H1 (cell line): ENCODE measurements at regions not wholly inside any gene's neighbourhood (a gene's known extent, or its start where the extent isn't known, plus 50 kb on each side); places are given as distances from the start of the nearest gene placed in this dataset.

Experiments used
- CTCF ChIA-PET: fragments of 300-600 bp; sonication (Branson Sonifier 250); formaldehyde crosslinking; loops from one replicate; lab custom pipeline; 2021; ENCODE audit not compliant: partially characterized antibody; lab: Charles Lee
- POLR2A ChIA-PET: fragments of 300-600 bp; sonication (Branson Sonifier 250); formaldehyde crosslinking; loops from one replicate; lab custom pipeline; 2021; ENCODE audit warnings: inconsistent platforms; ENCODE audit not compliant: partially characterized antibody; lab: Charles Lee
- DNase-seq, 2 experiments: peaks; one replicate each; pipeline versions ENCODE4 v3.0.0 to v3.0.0-alpha.2; 2010 to 2022; ENCODE audit warnings: low spot score in 2 of 2, low read depth in 1 of 2, mixed read lengths in 1 of 2
- FAIRE-seq: peaks from 2 replicates; lab custom pipeline; 2011; peaks lifted over from hg19 to GRCh38; lab: Jason Lieb, UNC
- H2AFZ ChIP-seq: 2 replicates; pipeline ENCODE4 v1.8.1; 2012; ENCODE audit warnings: low read length, inconsistent platforms
- H2AK5ac ChIP-seq: 2 replicates; pipeline ENCODE4 v1.6.1; 2013; ENCODE audit warnings: low read depth, low read length
- H2BK120ac ChIP-seq: replicated peaks from 2 replicates; pipeline ENCODE3; 2013; ENCODE audit warnings: low read depth, low read length, inconsistent platforms
- H2BK12ac ChIP-seq: 2 replicates; pipeline ENCODE4 v1.6.1; 2013; ENCODE audit warnings: low read depth, low read length
- H2BK15ac ChIP-seq: 2 replicates; pipeline ENCODE4 v1.6.1; 2013; ENCODE audit warnings: low read length
- H2BK20ac ChIP-seq: 2 replicates; pipeline ENCODE4 v1.6.1; 2013; ENCODE audit warnings: low read length
- H2BK5ac ChIP-seq: 2 replicates; pipeline ENCODE4 v1.6.1; 2013; ENCODE audit warnings: low read depth, low read length
- H3K14ac ChIP-seq: 2 replicates; pipeline ENCODE4 v1.6.1; 2013; ENCODE audit warnings: inconsistent platforms; ENCODE audit not compliant: insufficient read length
- H3K18ac ChIP-seq: 2 replicates; pipeline ENCODE4 v1.6.1; 2013; ENCODE audit warnings: low read length; ENCODE audit errors: extremely low read depth
- H3K23ac ChIP-seq: 2 replicates; pipeline ENCODE4 v1.6.1; 2013; ENCODE audit warnings: inconsistent platforms; ENCODE audit not compliant: insufficient read length
- H3K23me2 ChIP-seq: 2 replicates; pipeline ENCODE4 v1.6.1; 2013; ENCODE audit warnings: low read depth, low read length
- H3K27ac ChIP-seq: 2 replicates; pipeline ENCODE4 v1.6.1; 2011; ENCODE audit warnings: low read depth, low read length, inconsistent platforms
- H3K27me3 ChIP-seq, 4 experiments: replicated peaks in 1 of 4; 1 replicate in 1 of 4; 2 replicates in 3 of 4; pipeline versions ENCODE4 v1.6.1 to v1.8.1; 2011 to 2013; ENCODE audit warnings: low read length in 3 of 4, mild to moderate bottlenecking in 3 of 4, inconsistent platforms in 2 of 4, mixed read lengths in 2 of 4, moderate library complexity in 1 of 4; ENCODE audit not compliant: control insufficient read depth in 3 of 4, insufficient read depth in 3 of 4; ENCODE audit errors: extremely low read depth in 1 of 4
- H3K36me3 ChIP-seq, 4 experiments: 2 replicates each; pipeline versions ENCODE4 v1.6.1 to v1.8.1; 2011 to 2013; ENCODE audit warnings: mild to moderate bottlenecking in 4 of 4, low read length in 3 of 4, moderate library complexity in 2 of 4, control low read depth in 1 of 4, inconsistent platforms in 1 of 4; ENCODE audit not compliant: insufficient read depth in 4 of 4, control insufficient read depth in 2 of 4
- H3K4ac ChIP-seq: replicated peaks from 2 replicates; pipeline ENCODE3; 2013; ENCODE audit warnings: low read length, low read depth, mixed read lengths, inconsistent platforms; ENCODE audit not compliant: insufficient read length
- H3K4me1 ChIP-seq, 4 experiments: replicated peaks in 1 of 4; 1 replicate in 1 of 4; 2 replicates in 3 of 4; pipeline versions ENCODE4 v1.6.1 to v1.8.1; 2011 to 2013; ENCODE audit warnings: low read length in 3 of 4, inconsistent platforms in 2 of 4, mixed read lengths in 1 of 4; ENCODE audit not compliant: insufficient read depth in 4 of 4, control insufficient read depth in 3 of 4
- H3K4me2 ChIP-seq, 2 experiments: 2 replicates each; pipeline versions ENCODE4 v1.6.1 to v1.8.1; 2011 to 2013; ENCODE audit warnings: low read depth in 2 of 2, low read length in 2 of 2, control low read depth in 1 of 2, inconsistent platforms in 1 of 2, mild to moderate bottlenecking in 1 of 2; ENCODE audit not compliant: insufficient read depth in 1 of 2
- H3K4me3 ChIP-seq, 4 experiments: fragments of 200-600, 300-600 bp in 1 of 4; sonication (generic), shearing (Covaris generic), sonication (Bioruptor Twin) in 1 of 4; 2 replicates each; pipeline versions ENCODE4 v1.5.1 to v1.8.1; 2011 to 2016; ENCODE audit warnings: low read length in 4 of 4, low read depth in 3 of 4, control low read depth in 2 of 4, inconsistent platforms in 2 of 4, mild to moderate bottlenecking in 2 of 4, mixed read lengths in 1 of 4, moderate library complexity in 1 of 4; ENCODE audit not compliant: insufficient read depth in 2 of 4; ENCODE audit errors: extremely low read depth in 1 of 4
- H3K56ac ChIP-seq: replicated peaks from 2 replicates; pipeline ENCODE3; 2013; ENCODE audit warnings: low read depth, mild to moderate bottlenecking, mixed read lengths, low read length, inconsistent platforms; ENCODE audit not compliant: insufficient read length
- H3K79me1 ChIP-seq: 2 replicates; pipeline ENCODE4 v1.6.1; 2013; ENCODE audit warnings: low read depth, low read length, control low read depth
- H3K79me2 ChIP-seq, 2 experiments: 2 replicates each; pipeline versions ENCODE4 v1.6.1 to v1.8.1; 2012 to 2013; ENCODE audit warnings: low read length in 2 of 2, mild to moderate bottlenecking in 2 of 2, inconsistent platforms in 1 of 2; ENCODE audit not compliant: insufficient read depth in 2 of 2, control insufficient read depth in 1 of 2
- H3K9ac ChIP-seq, 4 experiments: replicated peaks in 1 of 4; 1 replicate in 1 of 4; 2 replicates in 3 of 4; pipeline versions ENCODE4 v1.6.1 to v1.8.1; 2011 to 2013; ENCODE audit warnings: low read depth in 3 of 4, low read length in 3 of 4, control low read depth in 2 of 4, mild to moderate bottlenecking in 2 of 4, moderate library complexity in 2 of 4, inconsistent platforms in 1 of 4; ENCODE audit errors: extremely low read depth in 1 of 4
- H3K9me3 ChIP-seq, 2 experiments: 2 replicates each; pipeline versions ENCODE4 v1.6.1 to v1.8.1; 2012 to 2013; ENCODE audit warnings: mild to moderate bottlenecking in 2 of 2, moderate library complexity in 2 of 2, control low read depth in 1 of 2, inconsistent platforms in 1 of 2, low read depth in 1 of 2, low read length in 1 of 2, mixed read lengths in 1 of 2; ENCODE audit not compliant: insufficient read depth in 2 of 2
- H4K20me1 ChIP-seq, 2 experiments: replicated peaks in 1 of 2; 2 replicates each; pipeline versions ENCODE3 to v1.8.1; 2011 to 2013; ENCODE audit warnings: inconsistent platforms in 2 of 2, low read length in 2 of 2, mild to moderate bottlenecking in 1 of 2; ENCODE audit not compliant: insufficient read depth in 2 of 2, control insufficient read depth in 1 of 2
- H4K5ac ChIP-seq: 2 replicates; pipeline ENCODE4 v1.6.1; 2013; ENCODE audit warnings: low read length, low read depth, mixed read lengths, inconsistent platforms; ENCODE audit not compliant: insufficient read length
- H4K8ac ChIP-seq: 2 replicates; pipeline ENCODE4 v1.8.0; 2013; ENCODE audit warnings: mild to moderate bottlenecking, moderate library complexity, low read length, inconsistent platforms; ENCODE audit not compliant: insufficient read depth; ENCODE audit errors: extremely low read depth
- H4K91ac ChIP-seq: replicated peaks from 2 replicates; pipeline ENCODE3; 2013; ENCODE audit warnings: low read length, mixed read lengths, inconsistent platforms; ENCODE audit not compliant: insufficient read length
- BRCA1 ChIP-seq: IDR thresholded peaks from 2 replicates; pipeline ENCODE4 v1.6.1; 2012; ENCODE audit warnings: low read depth, low read length, improper control_type of control experiment
- CBX5 ChIP-seq: fragments of 300-800, 300-1000 bp; sonication (generic); IDR thresholded peaks from 2 replicates; pipeline ENCODE4 v1.7.1; 2016; ENCODE audit warnings: antibody characterized with exemption, low read length, low read depth
- CHD1 ChIP-seq: IDR thresholded peaks from 2 replicates; pipeline ENCODE4 v1.6.1; 2012; ENCODE audit warnings: low read depth, low read length, improper control_type of control experiment
- EZH2 ChIP-seq: fragments of 200-600 bp; sonication (generic); IDR thresholded peaks from 2 replicates; pipeline ENCODE4 v1.7.1; 2012; ENCODE audit warnings: low read depth, mild to moderate bottlenecking, moderate library complexity, low read length, inconsistent platforms; ENCODE audit not compliant: severe bottlenecking
- JUND ChIP-seq: IDR thresholded peaks from 2 replicates; pipeline ENCODE4 v1.6.1; 2011; ENCODE audit warnings: mild to moderate bottlenecking, improper control_type of control experiment, low read length
- RFX5 ChIP-seq: IDR thresholded peaks from 2 replicates; pipeline ENCODE4 v1.6.1; 2011; ENCODE audit warnings: low read depth, low read length, improper control_type of control experiment, borderline replicate concordance
- RNF2 ChIP-seq: fragments of 200-900, 300-1000 bp; sonication (generic); IDR thresholded peaks from 2 replicates; pipeline ENCODE4 v1.7.1; 2016; ENCODE audit warnings: borderline replicate concordance, low read depth, mild to moderate bottlenecking, antibody characterized with exemption, low read length; ENCODE audit not compliant: poor library complexity, severe bottlenecking; ENCODE audit errors: missing control alignments
- RXRA ChIP-seq: IDR thresholded peaks from 2 replicates; pipeline ENCODE4 v1.6.1; 2011; ENCODE audit warnings: low read depth, mild to moderate bottlenecking, low read length, moderate library complexity; ENCODE audit not compliant: insufficient read depth
- SP2 ChIP-seq: IDR thresholded peaks from 2 replicates; pipeline ENCODE4 v1.6.1; 2012; ENCODE audit warnings: mild to moderate bottlenecking, low read length, inconsistent platforms
- TAF1 ChIP-seq: IDR thresholded peaks from 2 replicates; pipeline ENCODE4 v1.6.1; 2011; ENCODE audit warnings: mild to moderate bottlenecking, low read depth, low read length
- TBP ChIP-seq: IDR thresholded peaks from 2 replicates; pipeline ENCODE4 v1.6.1; 2011; ENCODE audit warnings: low read depth, low read length, improper control_type of control experiment
- USF2 ChIP-seq: IDR thresholded peaks from 2 replicates; pipeline ENCODE4 v1.6.1; 2011; ENCODE audit warnings: low read length, improper control_type of control experiment
- YY1 ChIP-seq: IDR thresholded peaks from 2 replicates; pipeline ENCODE4 v1.6.1; 2011; ENCODE audit warnings: low read depth, mild to moderate bottlenecking, low read length
- WGBS, 2 experiments: shearing (Covaris generic) in 1 of 2; methylation state at CpG; one replicate each; pipeline versions ENCODE4 v1.1.6 to v1.1.7; 2013 to 2015; ENCODE audit warnings: low lambda C conversion rate in 2 of 2, mixed read lengths in 2 of 2, inconsistent platforms in 1 of 2, low coverage in 1 of 2, missing lambda C conversion rate in 1 of 2; ENCODE audit not compliant: insufficient replicate concordance in 2 of 2, insufficient coverage in 1 of 2, insufficient read length in 1 of 2; ENCODE audit errors: extremely low coverage in 1 of 2, missing lambda C conversion rate in 1 of 2; 5-methylcytosine and 5-hydroxymethylcytosine counted together

GRCh38 chr5:117881426-117882230, 1106.7 kb downstream of the DTWD2 start:
- Histone ChIP-seq H3K9ac (no peak overlapping the region), H3K18ac (no peak overlapping the region), H4K91ac (no peak overlapping the region), H3K4me3 (no peak overlapping the region), H3K23me2 (no peaks in the 10 kb centered on the region), H2BK12ac (no peak overlapping the region), H2BK5ac (no peak overlapping the region), H3K23ac (no peak overlapping the region), H2BK15ac (no peak overlapping the region), H3K9me3 (no peaks in the 10 kb centered on the region), H3K14ac (no peak overlapping the region), H3K56ac (no peak overlapping the region), H4K20me1 (no peaks in the 10 kb centered on the region), H2AK5ac (no peak overlapping the region), H2AFZ (no peak overlapping the region), H2BK120ac (no peak overlapping the region), H4K5ac (no peak overlapping the region), H4K8ac (no peak overlapping the region), H3K4ac (no peak overlapping the region), H3K27ac (no peak overlapping the region), H3K27me3 (no peaks in the 10 kb centered on the region), H2BK20ac (no peak overlapping the region), H3K4me2 (no peak overlapping the region), H3K36me3 (no peaks in the 10 kb centered on the region), H3K79me1 (no peaks in the 10 kb centered on the region), H3K79me2 (no peaks in the 10 kb centered on the region), H3K4me1 (no peaks in the 10 kb centered on the region)
- FAIRE-seq (no peak), DNase-seq (no peak)
- ChIA-PET POLR2A (no interaction called here), CTCF (no interaction called here)
- WGBS, 2 experiments, result 91% methylated on average over 4 of the region's 4 CpGs; no CpG with 5 or more reads in 1 of the 2 experiments
- no peak for TF ChIP-seq CBX5
- no peak for TF ChIP-seq USF2
- no peak for TF ChIP-seq RNF2
- TF ChIP-seq YY1, result no peak
- no peak for TF ChIP-seq SP2
- no peak for TF ChIP-seq EZH2
- TF ChIP-seq TBP, result no peak
- no peak for TF ChIP-seq TAF1
- TF ChIP-seq BRCA1, result no peak
- no peak for TF ChIP-seq RFX5
- TF ChIP-seq RXRA, result no peak
- no peak for TF ChIP-seq JUND
- no peak for TF ChIP-seq CHD1
